MV-4-11 (cell line): ENCODE measurements at regions not wholly inside any gene's neighbourhood (a gene's known extent, or its start where the extent isn't known, plus 50 kb on each side); places are given as distances from the start of the nearest gene placed in this dataset.
"Not testable (repeated sequence)": the region's sequence is repeated elsewhere in the genome, so short reads cannot be mapped to it uniquely, and the experiment has no call there.

Source experiments
- DNase-seq: peaks from one replicate; lab custom pipeline; 2025; lab: John Stamatoyannopoulos, UW

- DNase-seq, result no peak
Observed at GRCh38 chr18:40157120-40157519, 1797.9 kb upstream of the PIK3C3 start.

- no peak for DNase-seq
Observed at GRCh38 chr18:40152859-40153258, 1802.2 kb upstream of the PIK3C3 start.

- no peak for DNase-seq
Observed at GRCh38 chr18:40148960-40149359, 1806.1 kb upstream of the PIK3C3 start.

- no peak for DNase-seq
Observed at GRCh38 chr18:40133253-40133652, 1821.8 kb upstream of the PIK3C3 start.

- DNase-seq, result not testable (repeated sequence)
Observed at GRCh38 chr18:40132438-40132837, 1822.6 kb upstream of the PIK3C3 start.

- no peak for DNase-seq
Observed at GRCh38 chr18:40124107-40124506, 1830.9 kb upstream of the PIK3C3 start.

GRCh38 chr18:40120796-40121391 lies 1834.1 kb upstream of the PIK3C3 start:
- DNase-seq, result no peak

GRCh38 chr18:40120356-40120755 lies 1834.7 kb upstream of the PIK3C3 start:
- DNase-seq, result no peak

GRCh38 chr18:40119581-40119980 lies 1835.5 kb upstream of the PIK3C3 start:
- not testable (repeated sequence) for DNase-seq

GRCh38 chr18:40110455-40110854 lies 1844.6 kb upstream of the PIK3C3 start:
- DNase-seq, result no peak

GRCh38 chr18:40109252-40110049 lies 1845.6 kb upstream of the PIK3C3 start:
- no peak for DNase-seq

GRCh38 chr18:40108596-40108995 lies 1846.4 kb upstream of the PIK3C3 start:
- DNase-seq, result no peak

- no peak for DNase-seq
Observed at GRCh38 chr18:40102903-40103302, 1852.1 kb upstream of the PIK3C3 start.

- DNase-seq, result no peak
Observed at GRCh38 chr18:40099641-40100040, 1855.4 kb upstream of the PIK3C3 start.

GRCh38 chr18:40096675-40097074 lies 1858.4 kb upstream of the PIK3C3 start:
- DNase-seq, result no peak

GRCh38 chr18:40094441-40094840 lies 1860.6 kb upstream of the PIK3C3 start:
- no peak for DNase-seq

- no peak for DNase-seq
Observed at GRCh38 chr18:40088130-40088529, 1866.9 kb upstream of the PIK3C3 start.

GRCh38 chr18:40079786-40080185 lies 1875.2 kb upstream of the PIK3C3 start:
- DNase-seq, result no peak

GRCh38 chr18:40075616-40076015 lies 1879.4 kb upstream of the PIK3C3 start:
- DNase-seq, result no peak

- no peak for DNase-seq
Observed at GRCh38 chr18:40072761-40073160, 1882.3 kb upstream of the PIK3C3 start.

- no peak for DNase-seq
Observed at GRCh38 chr18:40066368-40066767, 1888.7 kb upstream of the PIK3C3 start.

GRCh38 chr18:40063488-40063887 lies 1891.5 kb upstream of the PIK3C3 start:
- no peak for DNase-seq

GRCh38 chr18:40061086-40061485 lies 1893.9 kb upstream of the PIK3C3 start:
- DNase-seq, result no peak

- DNase-seq, result no peak
Observed at GRCh38 chr18:40060562-40060961, 1894.5 kb upstream of the PIK3C3 start.
